CD4-positive, alpha-beta T cell treated with Interleukin-4 for 4 hours (primary cell): ENCODE measurements at regions not wholly inside any gene's neighbourhood (a gene's known extent, or its start where the extent isn't known, plus 50 kb on each side); places are given as distances from the start of the nearest gene placed in this dataset.
"Not testable (repeated sequence)": the region's sequence is repeated elsewhere in the genome, so short reads cannot be mapped to it uniquely, and the experiment has no call there.

Source experiments
- DNase-seq: peaks from one replicate; pipeline ENCODE4 v3.0.0-alpha.2; 2020

- DNase-seq = no peak
Measured at GRCh38 chr13:88257706-88258105, 586.5 kb downstream of the SLITRK5 start.

- no peak for DNase-seq
Measured at GRCh38 chr13:88263808-88264207, 592.6 kb downstream of the SLITRK5 start.

- DNase-seq = no peak
Measured at GRCh38 chr13:88281841-88282240, 610.7 kb downstream of the SLITRK5 start.

- DNase-seq = no peak
Measured at GRCh38 chr13:88285329-88285728, 614.2 kb downstream of the SLITRK5 start.

- no peak for DNase-seq
Measured at GRCh38 chr13:88288326-88288725, 617.2 kb downstream of the SLITRK5 start.

GRCh38 chr13:88291731-88292130 is 620.6 kb downstream of the SLITRK5 start:
- not testable (repeated sequence) for DNase-seq

GRCh38 chr13:88294368-88294767 is 623.2 kb downstream of the SLITRK5 start:
- DNase-seq = no peak

GRCh38 chr13:88303157-88303556 is 632.0 kb downstream of the SLITRK5 start:
- no peak for DNase-seq

- no peak for DNase-seq
Measured at GRCh38 chr13:88303605-88304004, 632.4 kb downstream of the SLITRK5 start.

- no peak for DNase-seq
Measured at GRCh38 chr13:88314496-88314895, 643.3 kb downstream of the SLITRK5 start.

- no peak for DNase-seq
Measured at GRCh38 chr13:88329066-88329465, 657.9 kb downstream of the SLITRK5 start.

- no peak for DNase-seq
Measured at GRCh38 chr13:88339271-88339741, 668.1 kb downstream of the SLITRK5 start.

- no peak for DNase-seq
Measured at GRCh38 chr13:88345171-88345847, 674.1 kb downstream of the SLITRK5 start.

GRCh38 chr13:88360761-88361160 is 689.6 kb downstream of the SLITRK5 start:
- DNase-seq = no peak

- DNase-seq = no peak
Measured at GRCh38 chr13:88369866-88370265, 698.7 kb downstream of the SLITRK5 start.

- no peak for DNase-seq
Measured at GRCh38 chr13:88376760-88377388, 705.7 kb downstream of the SLITRK5 start.

- DNase-seq = no peak
Measured at GRCh38 chr13:88377852-88378251, 706.7 kb downstream of the SLITRK5 start.

- no peak for DNase-seq
Measured at GRCh38 chr13:88384542-88384941, 713.4 kb downstream of the SLITRK5 start.

- DNase-seq = no peak
Measured at GRCh38 chr13:88395804-88396203, 724.6 kb downstream of the SLITRK5 start.

- DNase-seq = no peak
Measured at GRCh38 chr13:88411696-88412095, 740.5 kb downstream of the SLITRK5 start.

- no peak for DNase-seq
Measured at GRCh38 chr13:88417801-88418200, 746.6 kb downstream of the SLITRK5 start.

- no peak for DNase-seq
Measured at GRCh38 chr13:88424463-88424862, 753.3 kb downstream of the SLITRK5 start.

GRCh38 chr13:88426661-88427060 is 755.5 kb downstream of the SLITRK5 start:
- DNase-seq = no peak

- no peak for DNase-seq
Measured at GRCh38 chr13:88429862-88430261, 758.7 kb downstream of the SLITRK5 start.

- no peak for DNase-seq
Measured at GRCh38 chr13:88434953-88435352, 763.8 kb downstream of the SLITRK5 start.
